GM12874 (cell line): ENCODE measurements at regions not wholly inside any gene's neighbourhood (a gene's known extent, or its start where the extent isn't known, plus 50 kb on each side); places are given as distances from the start of the nearest gene placed in this dataset.

ENCODE experiments used
- TF ChIP-seq, protein P1 (sequence below): IDR thresholded peaks from 2 replicates; pipeline ENCODE4 v1.5.1; 2011; ENCODE audit warnings: low read depth, mild to moderate bottlenecking, control low read depth, low read length, moderate library complexity; ENCODE audit not compliant: insufficient read depth

DNA sequence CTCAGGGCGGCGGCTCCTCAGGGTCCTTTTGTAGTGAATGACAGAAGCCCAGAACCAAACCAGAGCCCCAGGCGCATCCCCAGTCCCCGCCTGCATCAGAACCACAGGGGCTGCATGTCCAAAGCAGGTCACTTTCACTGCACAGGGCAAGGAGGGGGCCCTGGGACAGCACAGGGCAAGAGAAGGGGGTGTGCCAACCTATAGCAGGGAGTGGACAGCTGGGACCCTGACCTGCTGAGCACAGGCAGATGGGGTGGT lies 501.4 kb downstream of the PREX1 start:
- TF ChIP-seq, protein P1, sequence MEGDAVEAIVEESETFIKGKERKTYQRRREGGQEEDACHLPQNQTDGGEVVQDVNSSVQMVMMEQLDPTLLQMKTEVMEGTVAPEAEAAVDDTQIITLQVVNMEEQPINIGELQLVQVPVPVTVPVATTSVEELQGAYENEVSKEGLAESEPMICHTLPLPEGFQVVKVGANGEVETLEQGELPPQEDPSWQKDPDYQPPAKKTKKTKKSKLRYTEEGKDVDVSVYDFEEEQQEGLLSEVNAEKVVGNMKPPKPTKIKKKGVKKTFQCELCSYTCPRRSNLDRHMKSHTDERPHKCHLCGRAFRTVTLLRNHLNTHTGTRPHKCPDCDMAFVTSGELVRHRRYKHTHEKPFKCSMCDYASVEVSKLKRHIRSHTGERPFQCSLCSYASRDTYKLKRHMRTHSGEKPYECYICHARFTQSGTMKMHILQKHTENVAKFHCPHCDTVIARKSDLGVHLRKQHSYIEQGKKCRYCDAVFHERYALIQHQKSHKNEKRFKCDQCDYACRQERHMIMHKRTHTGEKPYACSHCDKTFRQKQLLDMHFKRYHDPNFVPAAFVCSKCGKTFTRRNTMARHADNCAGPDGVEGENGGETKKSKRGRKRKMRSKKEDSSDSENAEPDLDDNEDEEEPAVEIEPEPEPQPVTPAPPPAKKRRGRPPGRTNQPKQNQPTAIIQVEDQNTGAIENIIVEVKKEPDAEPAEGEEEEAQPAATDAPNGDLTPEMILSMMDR, result no peak

GRCh38 chr20:48325656-48326433 lies 502.0 kb downstream of the PREX1 start:
- TF ChIP-seq, protein P1, result no peak

DNA sequence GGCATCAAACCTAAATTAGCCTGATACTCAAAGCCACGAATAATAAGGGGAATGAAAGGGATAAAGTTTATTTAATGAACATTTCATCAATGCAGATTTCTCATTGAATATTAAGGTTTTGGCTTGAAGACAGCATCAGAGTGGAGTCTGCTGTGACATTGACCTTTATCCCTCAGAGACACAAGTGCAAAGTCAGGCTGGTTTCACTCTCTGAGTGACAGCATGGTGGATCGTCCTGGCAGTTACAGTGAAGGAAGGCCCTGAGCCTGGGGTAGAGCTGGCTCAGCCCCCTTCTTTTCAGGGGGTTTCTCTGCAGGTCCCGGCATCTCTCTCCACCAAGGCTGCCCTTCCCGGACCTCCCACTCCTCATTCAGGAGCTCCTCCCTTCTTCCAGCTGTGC lies 503.1 kb downstream of the PREX1 start:
- TF ChIP-seq, protein P1, result no peak

DNA sequence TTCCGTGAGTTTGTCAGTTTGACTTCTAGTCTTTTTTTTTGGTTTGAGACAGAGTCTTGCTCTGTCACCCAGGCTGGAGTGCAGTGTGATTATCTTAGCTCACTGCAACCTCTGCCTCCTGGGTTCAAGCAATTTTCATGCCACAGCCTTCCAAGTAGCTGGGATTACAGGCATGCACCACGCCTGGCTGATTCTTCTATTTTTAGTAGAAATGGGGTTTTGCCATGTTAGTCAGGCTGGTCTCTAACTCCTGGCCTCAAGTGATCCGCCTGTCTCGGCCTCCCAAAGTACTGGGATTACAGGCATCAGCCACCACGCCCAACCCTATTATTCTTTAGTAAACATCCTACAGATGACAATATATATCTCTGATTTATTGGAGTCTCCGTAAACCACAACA lies 506.5 kb downstream of the PREX1 start:
- TF ChIP-seq, protein P1, result no peak

DNA sequence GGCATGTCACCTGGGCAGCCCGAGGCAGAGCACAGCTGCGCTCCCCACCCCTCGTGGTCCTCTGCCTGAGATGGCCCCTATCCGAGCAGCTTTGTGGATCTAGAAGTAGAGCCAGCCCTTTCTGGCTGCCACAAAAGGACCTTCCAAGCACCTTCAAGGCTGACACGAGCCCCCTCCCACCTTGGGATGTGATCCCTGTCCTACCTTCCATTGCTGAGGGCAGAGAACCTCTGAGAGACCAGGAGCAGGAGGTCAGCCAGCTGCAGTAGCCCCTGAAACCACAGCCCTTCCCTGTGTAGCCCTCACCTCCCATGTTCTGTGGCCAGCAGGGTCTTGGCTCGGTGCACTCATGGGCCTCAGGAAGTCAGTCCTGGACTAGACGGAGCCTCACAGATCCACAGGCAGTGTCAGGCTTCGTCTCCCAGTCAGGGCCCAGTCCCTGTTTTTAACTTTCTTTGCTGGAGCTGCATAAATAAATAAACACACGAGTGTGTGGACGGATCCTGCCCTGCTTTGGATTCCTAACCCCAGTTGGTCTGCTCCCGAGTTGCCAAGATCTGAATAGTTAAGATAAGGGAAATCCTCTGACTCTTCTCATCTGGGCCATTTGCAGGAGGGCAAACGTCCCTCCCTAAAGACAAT lies 507.7 kb downstream of the PREX1 start:
- TF ChIP-seq, protein P1, result no peak

DNA sequence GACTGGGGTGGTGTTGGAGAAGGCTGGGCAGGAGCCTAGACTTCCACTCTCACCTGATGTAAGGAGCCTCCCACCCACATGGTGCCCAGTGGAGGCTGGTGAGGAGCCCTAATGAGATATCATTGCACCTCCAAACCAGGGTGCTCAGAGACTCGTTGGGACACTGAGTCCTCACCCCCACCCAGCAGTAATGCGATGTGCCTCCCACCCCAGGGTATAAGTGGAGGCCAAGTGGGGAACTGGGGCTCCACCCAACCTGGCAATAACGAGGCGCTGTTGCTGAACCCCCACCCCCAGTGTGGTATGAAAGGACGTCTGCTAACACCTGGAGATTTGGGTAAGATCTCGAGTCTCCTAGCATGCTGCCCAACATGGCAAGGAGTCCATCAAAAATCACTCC lies 510.2 kb downstream of the PREX1 start:
- TF ChIP-seq, protein P1, result no peak

- TF ChIP-seq, protein P1, result no peak
These were observed 512.7 kb downstream of the PREX1 start for GRCh38 chr20:48314925-48315592.
